SK-N-SH treated with all-trans-retinoic acid at 6 μM for 48 hours (cell line): ENCODE measurements at regions not wholly inside any gene's neighbourhood (a gene's known extent, or its start where the extent isn't known, plus 50 kb on each side); places are given as distances from the start of the nearest gene placed in this dataset.

Source experiments
- ATAC-seq: fragments of 200-7000 bp; cut with Tn5 transposase; 3 replicates; pipeline ENCODE4 v1.9.1; 2020; ENCODE audit warnings: mild to moderate bottlenecking, moderate library complexity
- ARNTL ChIP-seq: fragments of 450-650 bp; formaldehyde crosslinking; IDR thresholded peaks from 2 replicates; pipeline ENCODE4 v1.5.0; 2020; ENCODE audit warnings: low read depth, mild to moderate bottlenecking, moderate library complexity, borderline replicate concordance
- BACH2 ChIP-seq: fragments of 250-450 bp; sonication (Bioruptor Pico); IDR thresholded peaks from 2 replicates; pipeline ENCODE4 v1.9.0; 2021; ENCODE audit warnings: mild to moderate bottlenecking, borderline replicate concordance
- CSDC2 ChIP-seq: fragments of 250-450 bp; sonication (Bioruptor Pico); IDR thresholded peaks from 2 replicates; pipeline ENCODE4 v1.5.0; 2020; ENCODE audit warnings: mild to moderate bottlenecking, moderate library complexity
- ESRRG ChIP-seq: fragments of 250-450 bp; sonication (Bioruptor Pico); IDR thresholded peaks from 2 replicates; pipeline ENCODE4 v1.6.1; 2021; ENCODE audit warnings: mild to moderate bottlenecking
- GLIS3 ChIP-seq: fragments of 250-450 bp; sonication (Bioruptor Pico); IDR thresholded peaks from 2 replicates; pipeline ENCODE4 v1.5.0; 2020; ENCODE audit warnings: mild to moderate bottlenecking, moderate library complexity
- ISL1 ChIP-seq: fragments of 250-450 bp; sonication (Bioruptor Pico); IDR thresholded peaks from 2 replicates; pipeline ENCODE4 v2.1.2; 2022; ENCODE audit warnings: mild to moderate bottlenecking, moderate library complexity
- OSR1 ChIP-seq: fragments of 250-450 bp; sonication (Bioruptor Pico); IDR thresholded peaks from 2 replicates; pipeline ENCODE4 v1.8.0; 2022; ENCODE audit warnings: moderate library complexity, mild to moderate bottlenecking, inconsistent platforms
- PPARA ChIP-seq: fragments of 250-450 bp; sonication (Bioruptor Pico); IDR thresholded peaks from 2 replicates; pipeline ENCODE4 v1.5.0; 2020; ENCODE audit warnings: mild to moderate bottlenecking, borderline replicate concordance
- RARB ChIP-seq: fragments of 250-450 bp; sonication (Bioruptor Pico); IDR thresholded peaks from 2 replicates; pipeline ENCODE4 v1.8.0; 2021; ENCODE audit warnings: mild to moderate bottlenecking, moderate library complexity
- SNAI2 ChIP-seq: fragments of 250-450 bp; sonication (Bioruptor Pico); IDR thresholded peaks from 2 replicates; pipeline ENCODE4 v1.5.0; 2020; ENCODE audit warnings: mild to moderate bottlenecking, moderate library complexity
- TCF4 ChIP-seq: fragments of 250-450 bp; sonication (Bioruptor Pico); IDR thresholded peaks from 2 replicates; pipeline ENCODE4 v1.8.0; 2021; ENCODE audit warnings: mild to moderate bottlenecking, moderate library complexity, borderline replicate concordance
- TOX ChIP-seq: fragments of 250-450 bp; sonication (Bioruptor Pico); IDR thresholded peaks from 2 replicates; pipeline ENCODE4 v1.8.0; 2021; ENCODE audit warnings: mild to moderate bottlenecking, moderate library complexity, borderline replicate concordance
- ZC3H10 ChIP-seq: fragments of 250-450 bp; sonication (Bioruptor Pico); IDR thresholded peaks from 2 replicates; pipeline ENCODE4 v1.5.1; 2021; ENCODE audit warnings: mild to moderate bottlenecking, moderate library complexity
- ZFP3 ChIP-seq: fragments of 250-450 bp; sonication (Bioruptor Pico); IDR thresholded peaks from 2 replicates; pipeline ENCODE4 v1.5.0; 2020; ENCODE audit warnings: mild to moderate bottlenecking, moderate library complexity
- ZFP30 ChIP-seq: fragments of 450-650 bp; formaldehyde crosslinking; IDR thresholded peaks from 2 replicates; pipeline ENCODE4 v1.5.0; 2022; ENCODE audit warnings: mild to moderate bottlenecking, moderate library complexity
- ZNF70 ChIP-seq: fragments of 450-650 bp; formaldehyde crosslinking; IDR thresholded peaks from 2 replicates; pipeline ENCODE4 v1.5.0; 2020; ENCODE audit warnings: mild to moderate bottlenecking, moderate library complexity
- ZNF8 ChIP-seq: fragments of 450-650 bp; formaldehyde crosslinking; IDR thresholded peaks from 2 replicates; pipeline ENCODE4 v1.5.0; 2020; ENCODE audit warnings: mild to moderate bottlenecking, moderate library complexity
- TF ChIP-seq, protein P1 (sequence below): fragments of 250-450 bp; sonication (Bioruptor Pico); IDR thresholded peaks from 2 replicates; pipeline ENCODE4 v1.5.0; 2020; ENCODE audit warnings: mild to moderate bottlenecking, moderate library complexity
- TF ChIP-seq, protein P2 (sequence below): fragments of 250-450 bp; sonication (Bioruptor Pico); IDR thresholded peaks from 2 replicates; pipeline ENCODE4 v1.8.0; 2021; ENCODE audit warnings: low read depth, mild to moderate bottlenecking, moderate library complexity, borderline replicate concordance
- TF ChIP-seq, protein P3 (sequence below): fragments of 250-450 bp; sonication (Bioruptor Pico); IDR thresholded peaks from 2 replicates; pipeline ENCODE4 v1.8.0; 2020; ENCODE audit warnings: mild to moderate bottlenecking, moderate library complexity, borderline replicate concordance
- TF ChIP-seq, protein P4 (sequence below): fragments of 250-450 bp; sonication (Bioruptor Pico); IDR thresholded peaks from 2 replicates; pipeline ENCODE4 v1.5.1; 2020; ENCODE audit warnings: low read depth, mild to moderate bottlenecking, moderate library complexity

DNA sequence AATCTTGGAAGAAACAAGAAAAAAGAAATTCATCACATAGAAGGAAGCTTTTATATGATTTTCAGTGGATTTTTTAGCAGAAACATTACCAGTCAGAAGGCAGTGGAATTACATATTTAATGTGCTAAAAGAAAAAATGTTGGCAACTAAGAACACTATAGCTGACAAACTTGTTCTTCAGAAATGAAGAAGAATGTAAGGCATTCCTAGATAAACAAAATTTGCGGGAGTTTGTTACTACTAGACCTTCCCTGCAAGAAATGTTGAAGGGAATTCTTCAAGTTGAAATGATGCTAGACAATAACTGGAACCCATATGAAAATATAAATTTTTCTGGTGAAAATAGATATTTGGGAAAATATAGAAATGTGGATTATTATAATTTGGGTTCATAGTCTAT lies 718.3 kb upstream of the GRAMD2B start (continued):
- TF ChIP-seq BACH2: no peak

DNA sequence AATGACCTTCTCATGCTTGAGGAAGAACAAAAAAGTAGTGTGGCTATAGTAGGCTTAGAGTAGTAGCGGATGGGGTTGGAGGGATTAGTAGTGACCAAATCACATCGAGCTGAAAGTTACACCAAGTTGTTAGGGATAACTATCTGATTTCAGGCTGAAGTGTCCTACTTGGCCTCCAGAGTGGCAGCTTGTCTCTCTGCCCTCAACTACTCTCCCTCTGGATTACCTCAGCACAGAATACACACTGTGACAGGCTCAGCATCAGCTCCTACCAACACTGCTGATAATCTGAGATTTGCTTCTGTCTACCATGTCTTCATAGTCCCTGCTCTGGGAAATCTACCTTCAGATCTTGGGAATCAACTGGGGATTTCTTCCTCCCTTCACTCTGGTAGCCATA lies 714.6 kb upstream of the GRAMD2B start:
- no peak for ATAC-seq
- no peak for TF ChIP-seq OSR1 (CRISPR knock-in tag)
- no peak for TF ChIP-seq TOX (CRISPR knock-in tag)

DNA sequence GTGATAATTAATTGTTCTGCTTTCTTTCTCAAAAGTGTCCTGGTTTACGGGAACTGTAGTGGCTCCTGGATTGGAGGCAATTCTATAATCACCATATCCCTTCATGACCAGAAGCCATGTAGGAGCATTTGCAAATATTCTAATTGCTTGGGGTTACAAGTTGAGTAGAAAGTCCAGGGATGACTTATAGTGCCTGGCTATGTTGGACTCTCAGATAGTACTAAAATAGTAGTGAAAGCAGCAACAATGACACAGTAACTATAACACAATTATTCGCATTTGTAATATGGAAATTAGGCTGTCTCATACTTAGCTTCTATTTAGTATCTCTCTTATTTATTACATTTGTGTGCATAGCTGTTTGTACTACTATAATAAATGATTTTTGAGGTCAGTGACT lies 712.5 kb upstream of the GRAMD2B start:
- no peak for TF ChIP-seq ZFP3 (CRISPR knock-in tag)
- TF ChIP-seq SNAI2 (CRISPR knock-in tag): no peak
- no peak for TF ChIP-seq ESRRG (CRISPR knock-in tag)
- no peak for TF ChIP-seq RARB (CRISPR knock-in tag)
- TF ChIP-seq, protein P1, sequence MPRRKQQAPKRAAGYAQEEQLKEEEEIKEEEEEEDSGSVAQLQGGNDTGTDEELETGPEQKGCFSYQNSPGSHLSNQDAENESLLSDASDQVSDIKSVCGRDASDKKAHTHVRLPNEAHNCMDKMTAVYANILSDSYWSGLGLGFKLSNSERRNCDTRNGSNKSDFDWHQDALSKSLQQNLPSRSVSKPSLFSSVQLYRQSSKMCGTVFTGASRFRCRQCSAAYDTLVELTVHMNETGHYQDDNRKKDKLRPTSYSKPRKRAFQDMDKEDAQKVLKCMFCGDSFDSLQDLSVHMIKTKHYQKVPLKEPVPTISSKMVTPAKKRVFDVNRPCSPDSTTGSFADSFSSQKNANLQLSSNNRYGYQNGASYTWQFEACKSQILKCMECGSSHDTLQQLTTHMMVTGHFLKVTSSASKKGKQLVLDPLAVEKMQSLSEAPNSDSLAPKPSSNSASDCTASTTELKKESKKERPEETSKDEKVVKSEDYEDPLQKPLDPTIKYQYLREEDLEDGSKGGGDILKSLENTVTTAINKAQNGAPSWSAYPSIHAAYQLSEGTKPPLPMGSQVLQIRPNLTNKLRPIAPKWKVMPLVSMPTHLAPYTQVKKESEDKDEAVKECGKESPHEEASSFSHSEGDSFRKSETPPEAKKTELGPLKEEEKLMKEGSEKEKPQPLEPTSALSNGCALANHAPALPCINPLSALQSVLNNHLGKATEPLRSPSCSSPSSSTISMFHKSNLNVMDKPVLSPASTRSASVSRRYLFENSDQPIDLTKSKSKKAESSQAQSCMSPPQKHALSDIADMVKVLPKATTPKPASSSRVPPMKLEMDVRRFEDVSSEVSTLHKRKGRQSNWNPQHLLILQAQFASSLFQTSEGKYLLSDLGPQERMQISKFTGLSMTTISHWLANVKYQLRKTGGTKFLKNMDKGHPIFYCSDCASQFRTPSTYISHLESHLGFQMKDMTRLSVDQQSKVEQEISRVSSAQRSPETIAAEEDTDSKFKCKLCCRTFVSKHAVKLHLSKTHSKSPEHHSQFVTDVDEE (CRISPR knock-in tag): no peak
- ATAC-seq: no peak

DNA sequence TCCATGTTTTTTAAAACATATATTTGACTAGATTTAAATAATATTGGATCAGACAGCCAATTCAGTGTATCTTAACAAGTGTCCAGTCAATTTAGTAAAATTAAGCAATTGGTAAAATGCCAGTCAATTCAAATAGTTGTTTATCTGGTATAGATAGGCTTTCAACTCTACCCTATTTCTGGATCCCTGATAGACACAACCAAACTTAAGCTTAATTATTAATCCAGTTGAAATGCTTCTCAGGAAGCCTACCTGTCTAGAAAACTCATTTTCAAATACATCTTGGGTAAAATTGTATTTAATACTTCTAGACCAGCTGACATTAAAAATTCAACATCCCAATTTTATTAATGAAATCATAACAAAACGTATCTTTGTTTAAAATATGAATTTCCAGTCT lies 710.8 kb upstream of the GRAMD2B start:
- ATAC-seq: no peak
- no peak for TF ChIP-seq OSR1 (CRISPR knock-in tag)
- TF ChIP-seq, protein P2, sequence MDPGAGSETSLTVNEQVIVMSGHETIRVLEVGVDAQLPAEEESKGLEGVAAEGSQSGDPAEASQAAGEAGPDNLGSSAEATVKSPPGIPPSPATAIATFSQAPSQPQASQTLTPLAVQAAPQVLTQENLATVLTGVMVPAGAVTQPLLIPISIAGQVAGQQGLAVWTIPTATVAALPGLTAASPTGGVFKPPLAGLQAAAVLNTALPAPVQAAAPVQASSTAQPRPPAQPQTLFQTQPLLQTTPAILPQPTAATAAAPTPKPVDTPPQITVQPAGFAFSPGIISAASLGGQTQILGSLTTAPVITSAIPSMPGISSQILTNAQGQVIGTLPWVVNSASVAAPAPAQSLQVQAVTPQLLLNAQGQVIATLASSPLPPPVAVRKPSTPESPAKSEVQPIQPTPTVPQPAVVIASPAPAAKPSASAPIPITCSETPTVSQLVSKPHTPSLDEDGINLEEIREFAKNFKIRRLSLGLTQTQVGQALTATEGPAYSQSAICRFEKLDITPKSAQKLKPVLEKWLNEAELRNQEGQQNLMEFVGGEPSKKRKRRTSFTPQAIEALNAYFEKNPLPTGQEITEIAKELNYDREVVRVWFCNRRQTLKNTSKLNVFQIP (CRISPR knock-in tag): no peak
- no peak for TF ChIP-seq ARNTL (CRISPR knock-in tag)
- no peak for TF ChIP-seq ZFP3 (CRISPR knock-in tag)
- TF ChIP-seq ESRRG (CRISPR knock-in tag): no peak
- no peak for TF ChIP-seq GLIS3 (CRISPR knock-in tag)
- no peak for TF ChIP-seq TOX (CRISPR knock-in tag)
- no peak for TF ChIP-seq ZNF70 (CRISPR knock-in tag)
- TF ChIP-seq ZNF8 (CRISPR knock-in tag): no peak
- TF ChIP-seq, protein P3, sequence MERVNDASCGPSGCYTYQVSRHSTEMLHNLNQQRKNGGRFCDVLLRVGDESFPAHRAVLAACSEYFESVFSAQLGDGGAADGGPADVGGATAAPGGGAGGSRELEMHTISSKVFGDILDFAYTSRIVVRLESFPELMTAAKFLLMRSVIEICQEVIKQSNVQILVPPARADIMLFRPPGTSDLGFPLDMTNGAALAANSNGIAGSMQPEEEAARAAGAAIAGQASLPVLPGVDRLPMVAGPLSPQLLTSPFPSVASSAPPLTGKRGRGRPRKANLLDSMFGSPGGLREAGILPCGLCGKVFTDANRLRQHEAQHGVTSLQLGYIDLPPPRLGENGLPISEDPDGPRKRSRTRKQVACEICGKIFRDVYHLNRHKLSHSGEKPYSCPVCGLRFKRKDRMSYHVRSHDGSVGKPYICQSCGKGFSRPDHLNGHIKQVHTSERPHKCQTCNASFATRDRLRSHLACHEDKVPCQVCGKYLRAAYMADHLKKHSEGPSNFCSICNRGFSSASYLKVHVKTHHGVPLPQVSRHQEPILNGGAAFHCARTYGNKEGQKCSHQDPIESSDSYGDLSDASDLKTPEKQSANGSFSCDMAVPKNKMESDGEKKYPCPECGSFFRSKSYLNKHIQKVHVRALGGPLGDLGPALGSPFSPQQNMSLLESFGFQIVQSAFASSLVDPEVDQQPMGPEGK (CRISPR knock-in tag): no peak
- no peak for TF ChIP-seq ISL1 (CRISPR knock-in tag)
- no peak for TF ChIP-seq TCF4 (CRISPR knock-in tag)
- no peak for TF ChIP-seq CSDC2 (CRISPR knock-in tag)
- TF ChIP-seq RARB (CRISPR knock-in tag): no peak
- no peak for TF ChIP-seq BACH2
- no peak for TF ChIP-seq ZC3H10 (CRISPR knock-in tag)
- TF ChIP-seq, protein P4, sequence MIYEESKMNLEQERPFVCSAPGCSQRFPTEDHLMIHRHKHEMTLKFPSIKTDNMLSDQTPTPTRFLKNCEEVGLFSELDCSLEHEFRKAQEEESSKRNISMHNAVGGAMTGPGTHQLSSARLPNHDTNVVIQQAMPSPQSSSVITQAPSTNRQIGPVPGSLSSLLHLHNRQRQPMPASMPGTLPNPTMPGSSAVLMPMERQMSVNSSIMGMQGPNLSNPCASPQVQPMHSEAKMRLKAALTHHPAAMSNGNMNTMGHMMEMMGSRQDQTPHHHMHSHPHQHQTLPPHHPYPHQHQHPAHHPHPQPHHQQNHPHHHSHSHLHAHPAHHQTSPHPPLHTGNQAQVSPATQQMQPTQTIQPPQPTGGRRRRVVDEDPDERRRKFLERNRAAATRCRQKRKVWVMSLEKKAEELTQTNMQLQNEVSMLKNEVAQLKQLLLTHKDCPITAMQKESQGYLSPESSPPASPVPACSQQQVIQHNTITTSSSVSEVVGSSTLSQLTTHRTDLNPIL (CRISPR knock-in tag): no peak

DNA sequence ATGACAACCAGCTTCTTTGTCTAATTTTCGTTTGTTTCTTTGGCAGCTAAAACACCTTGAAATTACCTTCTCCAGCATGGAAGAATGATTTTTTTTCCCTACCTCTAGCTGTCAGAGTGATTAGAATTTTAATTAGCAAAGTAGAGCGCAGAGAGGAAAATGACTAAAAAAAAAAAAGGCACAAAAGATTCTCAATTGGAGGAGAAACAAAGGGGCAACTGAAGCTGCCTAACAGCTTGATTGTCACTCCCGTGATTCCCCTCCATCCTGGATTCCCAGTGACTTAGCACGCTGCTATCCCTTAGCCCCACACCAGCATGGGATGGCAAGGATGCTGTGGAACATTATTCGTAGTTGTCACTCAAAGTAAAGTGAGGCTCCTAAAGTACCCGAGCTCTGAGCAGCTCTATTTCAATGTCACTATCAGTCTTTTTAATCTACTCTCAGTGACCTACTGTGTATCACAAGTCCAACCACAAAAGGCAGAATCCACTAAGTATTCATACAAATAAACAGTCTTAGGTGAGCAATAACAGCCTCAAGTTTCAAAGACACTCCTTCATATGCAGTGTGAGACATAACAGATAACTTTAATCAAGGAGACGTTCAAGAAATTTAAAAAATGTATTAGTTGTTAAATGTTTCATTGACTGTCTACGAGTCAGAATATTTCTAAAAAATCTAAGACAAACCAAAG lies 710.0 kb upstream of the GRAMD2B start:
- no peak for ATAC-seq
- TF ChIP-seq OSR1 (CRISPR knock-in tag) (no peak), PPARA (CRISPR knock-in tag) (no peak), ZC3H10 (CRISPR knock-in tag) (no peak), ZFP30 (CRISPR knock-in tag) (no peak), ISL1 (CRISPR knock-in tag) (no peak)
- TF ChIP-seq, protein P4 (CRISPR knock-in tag): no peak
- TF ChIP-seq, protein P1 (CRISPR knock-in tag): no peak
